Lung (tissue), 11 donors: ENCODE measurements at regions not wholly inside any gene's neighbourhood (a gene's known extent, or its start where the extent isn't known, plus 50 kb on each side); places are given as distances from the start of the nearest gene placed in this dataset.

Experiments used
- ATAC-seq: fragments of 200-7000 bp; cut with Tn5 transposase; one replicate; pipeline ENCODE4 v1.9.1; 2020; ENCODE audit warnings: moderate number of reproducible peaks; ENCODE audit not compliant: insufficient read depth, low FRiP score
- DNase-seq, 3 donors: peaks; one replicate each; pipeline ENCODE4 v3.0.0-alpha.2; 2013 to 2017
- H3K27ac ChIP-seq, 2 donors: one replicate each; pipeline ENCODE4 v1.5.1; 2013; ENCODE audit warnings: mild to moderate bottlenecking in 2 of 2, moderate library complexity in 2 of 2, control low read depth in 1 of 2, inconsistent platforms in 1 of 2, low read depth in 1 of 2, low read length in 1 of 2
- H3K27me3 ChIP-seq, 3 donors: one replicate each; pipeline ENCODE4 v1.5.1; 2013; ENCODE audit warnings: low read length in 2 of 3; ENCODE audit not compliant: control insufficient read depth in 3 of 3, insufficient read depth in 3 of 3
- H3K36me3 ChIP-seq, 4 donors: one replicate each; pipeline ENCODE4 v1.5.1; 2013; ENCODE audit warnings: low read length in 4 of 4, mild to moderate bottlenecking in 1 of 4, moderate library complexity in 1 of 4; ENCODE audit not compliant: control insufficient read depth in 4 of 4, insufficient read depth in 4 of 4
- H3K4me1 ChIP-seq, 5 donors: one replicate each; pipeline ENCODE4 v1.5.1; 2013; ENCODE audit warnings: low read length in 5 of 5, mild to moderate bottlenecking in 2 of 5, moderate library complexity in 1 of 5; ENCODE audit not compliant: control insufficient read depth in 5 of 5, insufficient read depth in 5 of 5
- H3K4me3 ChIP-seq: one replicate; pipeline ENCODE4 v1.5.1; 2013; ENCODE audit warnings: mild to moderate bottlenecking, control low read depth, moderate library complexity
- H3K9ac ChIP-seq, 2 donors: one replicate each; pipeline ENCODE4 v1.5.1; 2013; ENCODE audit warnings: low read length in 2 of 2, control low read depth in 1 of 2; ENCODE audit not compliant: insufficient read depth in 1 of 2
- H3K9me3 ChIP-seq, 4 donors: one replicate each; pipeline ENCODE4 v1.5.1; 2013; ENCODE audit warnings: low read length in 3 of 4, mild to moderate bottlenecking in 1 of 4, moderate library complexity in 1 of 4; ENCODE audit not compliant: control insufficient read depth in 4 of 4, insufficient read depth in 3 of 4
- WGBS, 2 donors: extraction: QIAGEN DNeasy Blood & Tissue Kit; methylation state at CpG; one replicate each; pipeline ENCODE4 v1.1.7; 2013; 5-methylcytosine and 5-hydroxymethylcytosine counted together
- TF ChIP-seq, protein P1 (sequence below): IDR thresholded peaks from 2 replicates; pipeline ENCODE4 v1.5.1; 2012; ENCODE audit warnings: mild to moderate bottlenecking; ENCODE audit errors: control extremely low read depth, extremely low read depth
- donor health status: control.
- donor health status: control.
- donor health status: Bipolar disorder and iron deficiency.
- donor health status: healthy.
- donor health status: DM: yes; HTN: yes; CAD: no.

DNA sequence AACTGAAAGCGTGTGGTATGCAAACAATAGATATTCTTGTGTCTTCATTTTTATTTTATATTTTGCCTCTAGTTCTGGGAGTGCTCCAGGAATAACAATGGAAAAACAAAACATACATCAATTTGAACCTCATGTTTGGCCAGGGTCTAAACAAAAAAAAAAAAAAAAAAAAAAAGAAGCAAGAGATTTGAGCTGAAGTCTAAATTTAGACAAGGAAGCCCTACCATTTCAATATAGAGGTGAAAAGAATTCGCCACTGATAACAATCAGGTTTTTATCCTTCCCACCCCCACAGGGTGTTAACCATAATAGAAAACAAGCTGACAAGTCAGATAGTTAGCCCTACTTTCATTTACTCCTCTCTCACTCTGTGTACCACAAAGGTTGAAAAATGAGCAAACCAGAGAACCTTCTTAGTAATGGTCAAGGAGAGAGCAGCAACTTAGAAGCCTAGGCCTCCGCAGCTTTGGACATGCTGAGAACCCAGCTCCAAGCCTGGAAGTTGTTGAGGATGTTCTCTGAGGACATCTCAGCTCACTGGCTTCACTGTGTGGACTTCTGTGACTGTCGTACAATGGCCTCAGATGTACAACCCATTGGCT, 118.2 kb upstream of the HMHB1 start:
- TF ChIP-seq, protein P1, sequence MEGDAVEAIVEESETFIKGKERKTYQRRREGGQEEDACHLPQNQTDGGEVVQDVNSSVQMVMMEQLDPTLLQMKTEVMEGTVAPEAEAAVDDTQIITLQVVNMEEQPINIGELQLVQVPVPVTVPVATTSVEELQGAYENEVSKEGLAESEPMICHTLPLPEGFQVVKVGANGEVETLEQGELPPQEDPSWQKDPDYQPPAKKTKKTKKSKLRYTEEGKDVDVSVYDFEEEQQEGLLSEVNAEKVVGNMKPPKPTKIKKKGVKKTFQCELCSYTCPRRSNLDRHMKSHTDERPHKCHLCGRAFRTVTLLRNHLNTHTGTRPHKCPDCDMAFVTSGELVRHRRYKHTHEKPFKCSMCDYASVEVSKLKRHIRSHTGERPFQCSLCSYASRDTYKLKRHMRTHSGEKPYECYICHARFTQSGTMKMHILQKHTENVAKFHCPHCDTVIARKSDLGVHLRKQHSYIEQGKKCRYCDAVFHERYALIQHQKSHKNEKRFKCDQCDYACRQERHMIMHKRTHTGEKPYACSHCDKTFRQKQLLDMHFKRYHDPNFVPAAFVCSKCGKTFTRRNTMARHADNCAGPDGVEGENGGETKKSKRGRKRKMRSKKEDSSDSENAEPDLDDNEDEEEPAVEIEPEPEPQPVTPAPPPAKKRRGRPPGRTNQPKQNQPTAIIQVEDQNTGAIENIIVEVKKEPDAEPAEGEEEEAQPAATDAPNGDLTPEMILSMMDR: no peak

DNA sequence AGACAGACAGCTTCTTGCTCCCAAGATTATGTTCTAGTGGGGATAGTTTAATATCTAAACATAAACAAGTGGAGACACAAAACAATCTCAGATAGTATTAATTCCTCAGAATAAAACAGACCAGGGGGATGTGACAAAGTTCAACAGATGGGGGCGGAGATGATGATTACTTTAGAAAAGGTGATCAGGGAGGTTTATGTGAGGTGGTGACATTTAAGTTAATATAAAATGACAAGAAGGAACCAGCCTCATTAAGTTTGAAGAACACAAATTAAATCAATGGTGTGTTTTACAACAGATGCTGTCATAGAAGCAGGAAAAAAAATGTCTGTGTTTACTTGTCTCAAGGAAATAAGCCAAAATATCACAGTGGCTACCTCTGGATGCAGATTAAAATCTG, 119.6 kb upstream of the HMHB1 start:
- Histone ChIP-seq H3K4me1 (peaks cover 0 to 26% (median 4%) of the 10 kb centered on the region in 5 donors), H3K4me3 (no peak overlapping the region), H3K9ac (no peak overlapping the region), H3K27ac (no peak overlapping the region), H3K36me3 (no peaks in the 10 kb centered on the region), H3K27me3 (no peaks in the 10 kb centered on the region), H3K9me3 (no peaks in the 10 kb centered on the region)
- DNase-seq: no peak
- TF ChIP-seq, protein P1: no peak
- ATAC-seq: no peak
- WGBS, 2 donors: 91 to 99% methylated on average over 1 of the region's 1 CpG

More for the DNA sequence above, 118.2 kb upstream of the HMHB1 start:
- DNase-seq: peak in 2 of 3 donors; percentile 33 to 39
- Histone ChIP-seq H3K4me1 (peaks cover 0 to 26% (median 4%) of the 10 kb centered on the region in 5 donors), H3K27ac (no peak overlapping the region), H3K27me3 (no peaks in the 10 kb centered on the region), H3K36me3 (no peaks in the 10 kb centered on the region), H3K9me3 (no peaks in the 10 kb centered on the region), H3K4me3 (no peak overlapping the region), H3K9ac (no peak overlapping the region)
- ATAC-seq: no peak
- 67 to 82% methylated on average over 4 of the region's 4 CpGs for WGBS, 2 donors

DNA sequence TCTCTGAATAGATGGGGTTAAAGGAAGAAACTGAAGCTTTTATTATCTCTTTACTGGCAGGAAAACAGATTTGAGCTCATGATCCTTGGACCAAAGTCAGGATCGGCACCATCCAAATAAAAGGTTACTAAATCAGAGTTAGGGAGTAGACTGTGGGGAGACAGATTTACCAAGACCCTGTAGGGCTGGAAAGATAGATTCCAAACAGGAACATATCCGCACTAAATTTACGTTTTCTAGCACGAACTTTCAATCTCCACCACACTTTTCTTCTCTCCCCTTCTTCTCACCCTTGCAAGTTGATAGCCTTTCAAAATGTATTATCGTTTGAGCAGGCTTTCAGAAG, 120.0 kb upstream of the HMHB1 start:
- DNase-seq (peak; percentile 55 to 90 (median 89)), ATAC-seq (no peak)
- Histone ChIP-seq H3K4me1 (peaks cover 0 to 26% (median 4%) of the 10 kb centered on the region in 5 donors), H3K36me3 (no peaks in the 10 kb centered on the region), H3K4me3 (no peak overlapping the region), H3K27ac (no peak overlapping the region), H3K9ac (no peak overlapping the region), H3K27me3 (no peaks in the 10 kb centered on the region), H3K9me3 (no peaks in the 10 kb centered on the region)
- 69 to 81% methylated on average over 5 of the region's 5 CpGs for WGBS, 2 donors
- TF ChIP-seq, protein P1: no peak
